ENCODE measurements at regions not wholly inside any gene's neighbourhood (a gene's known extent, or its start where the extent isn't known, plus 50 kb on each side); places are given as distances from the start of the nearest gene placed in this dataset.
"Not testable (repeated sequence)": the region's sequence is repeated elsewhere in the genome, so short reads cannot be mapped to it uniquely, and the experiment has no call there.

GRCh38 chr11:115606498-115607220 lies 102.4 kb upstream of the CADM1 start:
- DNase-seq = no peak

- DNase-seq = peak; percentile 77
Observed at GRCh38 chr11:115605871-115606497, 101.8 kb upstream of the CADM1 start.

DNA sequence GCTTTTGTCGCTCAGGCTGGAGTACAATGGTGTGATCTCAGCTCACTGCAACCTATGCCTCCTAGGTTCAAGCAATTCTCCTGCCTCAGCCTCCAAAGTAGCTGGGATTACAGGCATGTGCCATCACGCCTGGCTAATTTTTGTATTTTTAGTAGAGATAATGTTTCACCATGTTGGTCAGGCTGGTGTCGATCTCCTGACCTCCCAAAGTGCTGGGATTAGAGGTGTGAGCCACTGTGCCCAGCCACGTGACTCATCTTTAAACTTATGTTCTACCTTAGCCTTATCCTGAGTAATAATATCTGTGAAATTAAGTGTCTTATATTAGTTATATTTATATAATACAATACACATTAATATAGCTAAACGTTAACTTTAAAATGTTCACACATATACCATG lies 101.2 kb upstream of the CADM1 start:
- DNase-seq = not testable (repeated sequence)

DNA sequence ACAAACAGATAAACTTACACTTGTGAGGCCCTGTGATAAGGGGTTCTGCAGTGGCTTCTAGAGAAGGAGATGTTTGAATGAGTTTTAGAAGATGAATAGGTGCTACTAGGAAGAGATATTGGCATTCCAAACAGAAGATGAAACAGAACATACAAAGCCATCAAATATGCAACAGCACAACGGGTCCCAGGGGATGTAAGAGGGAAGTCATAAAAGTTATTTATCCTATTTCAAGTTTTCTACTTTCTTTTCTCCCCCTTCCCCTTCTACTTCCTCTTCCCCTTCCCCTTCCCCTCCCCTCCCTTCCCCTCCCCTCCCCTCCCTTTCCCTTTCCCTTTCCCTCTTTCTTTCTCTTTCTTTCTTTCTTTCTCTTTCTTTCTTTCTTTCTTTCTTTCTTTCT lies 94.9 kb upstream of the CADM1 start:
- DNase-seq = no peak

GRCh38 chr11:115598257-115598901 lies 94.2 kb upstream of the CADM1 start:
- no peak for DNase-seq

GRCh38 chr11:115591380-115591779 lies 87.2 kb upstream of the CADM1 start:
- DNase-seq = no peak

DNA sequence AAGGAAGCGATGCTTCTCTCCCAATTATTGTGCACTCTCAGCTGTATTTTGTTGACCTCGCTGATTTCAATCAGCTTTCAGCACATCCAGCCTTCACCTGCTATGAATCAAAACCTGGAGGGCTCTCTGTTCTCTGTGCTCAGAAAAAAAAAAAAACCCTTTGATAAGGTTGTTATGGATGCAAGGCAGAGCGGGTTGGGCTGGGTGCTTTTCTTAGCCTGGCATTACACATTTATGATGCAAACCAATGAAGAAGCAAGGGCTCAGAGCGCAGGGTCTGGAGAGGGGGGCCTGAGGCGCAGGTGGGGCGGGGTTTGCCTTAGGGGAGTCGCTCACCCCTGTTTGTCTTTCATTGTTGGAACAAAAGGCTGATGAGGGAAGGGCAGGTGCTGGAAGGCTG lies 86.0 kb upstream of the CADM1 start:
- no peak for DNase-seq

- no peak for DNase-seq
Observed at GRCh38 chr11:115587718-115588342, 83.6 kb upstream of the CADM1 start.

DNA sequence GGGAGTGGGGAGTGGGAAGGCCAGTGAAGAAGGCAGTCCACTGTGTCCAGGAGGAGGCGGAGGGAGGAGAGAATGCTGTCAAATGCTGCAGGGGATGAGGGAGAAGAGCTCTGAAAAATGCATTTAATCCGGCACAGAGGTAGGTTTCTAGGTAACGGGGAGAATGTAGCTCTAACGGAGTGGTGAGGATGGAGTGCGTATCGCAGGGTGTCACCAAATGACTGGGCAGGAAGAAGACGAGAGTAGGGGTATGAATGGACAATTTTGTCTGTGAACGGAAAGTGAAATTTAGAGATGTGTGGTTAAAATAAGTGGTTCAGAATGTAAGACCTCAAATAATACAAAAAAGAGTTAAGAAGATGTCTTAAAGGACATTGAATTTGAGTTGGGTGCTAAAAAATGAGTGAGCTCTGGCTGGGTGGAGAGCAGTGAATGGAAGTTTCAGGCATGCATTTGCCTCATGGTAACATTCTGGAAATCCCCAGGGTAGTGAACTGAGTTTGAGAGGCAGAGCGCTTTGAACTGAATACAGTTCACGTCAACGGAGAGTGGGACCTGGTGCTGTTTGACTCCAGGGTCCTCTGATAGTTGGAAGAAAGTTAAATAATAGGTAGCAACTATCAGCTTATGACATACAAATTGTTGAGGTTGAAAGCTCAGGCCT lies 81.3 kb upstream of the CADM1 start:
- DNase-seq = no peak

DNA sequence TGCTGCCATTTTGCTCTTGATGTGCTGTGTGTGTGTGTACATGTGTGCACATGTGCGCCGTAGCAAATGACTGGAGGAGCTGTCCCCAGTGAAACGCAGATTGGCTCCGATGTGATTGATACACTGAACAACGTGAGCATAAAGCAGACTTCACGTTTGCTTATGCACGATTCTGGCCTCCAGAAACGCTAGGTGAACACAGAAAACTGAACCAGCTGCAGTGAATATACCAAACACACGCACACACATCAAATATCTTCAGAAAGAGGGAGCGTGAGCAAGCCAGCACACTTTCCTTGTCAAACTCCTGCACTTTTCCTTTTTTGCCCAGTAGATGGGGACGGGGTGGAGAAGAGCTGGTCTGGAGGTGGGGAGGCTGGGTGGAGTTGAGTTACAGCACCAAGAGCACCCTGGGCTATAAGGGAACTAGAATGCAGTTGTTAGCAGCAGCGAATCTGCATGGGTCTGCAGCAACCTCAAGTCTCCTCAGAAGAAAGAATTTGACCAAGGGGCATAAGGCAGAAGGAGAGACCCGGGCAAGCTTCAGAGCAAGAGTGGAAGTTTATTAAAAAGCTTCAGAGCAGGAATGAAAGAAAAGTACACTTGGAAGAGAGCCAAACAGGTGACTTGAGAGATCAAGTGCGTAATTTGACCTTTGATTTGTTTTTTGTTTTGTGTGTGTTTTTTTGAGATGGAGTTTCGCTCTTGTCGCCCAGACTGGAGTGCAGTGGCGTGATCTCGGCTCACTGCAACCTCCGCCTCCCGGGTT lies 77.8 kb upstream of the CADM1 start:
- peak; percentile 84 for DNase-seq

- peak; percentile 98 for DNase-seq
Observed at GRCh38 chr11:115580927-115581680, 76.9 kb upstream of the CADM1 start.

DNA sequence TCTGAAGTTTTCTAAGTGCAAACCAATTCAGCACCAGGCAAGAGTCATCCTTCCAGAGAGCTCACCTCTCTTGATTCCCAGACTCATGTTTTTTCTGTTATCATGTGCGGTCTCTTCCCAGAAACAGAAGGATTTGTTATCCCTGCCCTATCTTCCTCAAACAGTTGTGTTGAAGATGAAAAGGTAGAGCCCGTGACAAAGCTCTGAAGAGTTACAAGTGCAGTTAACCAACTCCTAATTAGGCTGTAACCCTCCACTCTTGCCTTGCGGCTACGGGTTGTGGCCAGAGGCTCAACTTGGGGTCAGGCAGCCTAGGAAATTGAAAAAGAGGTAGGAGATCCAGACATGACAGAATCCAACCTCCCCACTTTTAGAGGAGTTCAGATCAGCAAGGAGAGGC lies 76.2 kb upstream of the CADM1 start:
- DNase-seq = peak; percentile 88

GRCh38 chr11:115579181-115579825 lies 75.1 kb upstream of the CADM1 start:
- DNase-seq = no peak

DNA sequence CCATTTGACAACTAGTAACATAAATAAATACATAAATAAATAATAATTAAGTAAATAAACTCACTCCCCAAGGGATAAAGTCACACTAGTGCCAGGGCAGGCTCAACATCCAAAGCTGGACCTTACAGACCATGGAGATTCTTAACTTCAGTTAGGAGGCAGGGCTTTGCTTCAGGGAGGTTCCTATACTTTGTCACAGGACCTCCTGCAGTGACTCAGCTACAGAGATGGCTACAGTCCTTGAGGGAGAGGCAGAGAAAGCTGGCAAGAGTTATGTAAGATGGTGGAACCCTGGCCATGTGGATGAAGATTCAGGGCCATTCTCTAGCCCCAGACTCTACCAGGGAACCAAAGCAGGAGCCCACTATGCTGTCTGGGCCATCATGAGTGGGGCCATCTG lies 74.1 kb upstream of the CADM1 start:
- no peak for DNase-seq

- DNase-seq = no peak
Observed at GRCh38 chr11:115577701-115578100, 73.5 kb upstream of the CADM1 start.

- peak; percentile 69 for DNase-seq
Observed at GRCh38 chr11:115576606-115577380, 72.6 kb upstream of the CADM1 start.

- no peak for DNase-seq
Observed at GRCh38 chr11:115572551-115572950, 68.3 kb upstream of the CADM1 start.

GRCh38 chr11:115566180-115566764 lies 62.1 kb upstream of the CADM1 start:
- peak; percentile 41 for DNase-seq

DNA sequence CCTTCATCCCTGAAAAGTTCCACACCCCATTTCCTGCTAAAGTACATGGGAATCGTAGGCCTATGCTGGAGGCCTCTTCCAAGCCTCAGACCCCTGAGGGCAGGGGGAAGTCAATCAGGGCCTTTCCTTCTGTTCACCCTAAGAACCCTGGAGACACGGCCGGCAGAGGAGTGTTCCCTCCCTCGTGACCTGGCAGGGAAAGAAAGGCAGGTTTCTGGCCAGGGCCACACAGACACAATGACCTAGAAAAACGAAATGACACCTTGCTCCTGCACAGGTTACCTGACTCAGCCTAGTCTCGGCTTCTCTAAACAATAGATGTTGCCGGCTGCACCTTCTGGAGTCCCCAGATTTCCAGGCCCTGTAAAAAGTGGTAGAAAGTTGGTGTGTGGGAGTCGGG lies 60.6 kb upstream of the CADM1 start:
- peak; percentile 11 for DNase-seq

GRCh38 chr11:115561116-115561515 lies 56.9 kb upstream of the CADM1 start:
- DNase-seq = no peak
